ENCODE measurements at regions not wholly inside any gene's neighbourhood (a gene's known extent, or its start where the extent isn't known, plus 50 kb on each side); places are given as distances from the start of the nearest gene placed in this dataset.
"Not testable (repeated sequence)": the region's sequence is repeated elsewhere in the genome, so short reads cannot be mapped to it uniquely, and the experiment has no call there.

DNA sequence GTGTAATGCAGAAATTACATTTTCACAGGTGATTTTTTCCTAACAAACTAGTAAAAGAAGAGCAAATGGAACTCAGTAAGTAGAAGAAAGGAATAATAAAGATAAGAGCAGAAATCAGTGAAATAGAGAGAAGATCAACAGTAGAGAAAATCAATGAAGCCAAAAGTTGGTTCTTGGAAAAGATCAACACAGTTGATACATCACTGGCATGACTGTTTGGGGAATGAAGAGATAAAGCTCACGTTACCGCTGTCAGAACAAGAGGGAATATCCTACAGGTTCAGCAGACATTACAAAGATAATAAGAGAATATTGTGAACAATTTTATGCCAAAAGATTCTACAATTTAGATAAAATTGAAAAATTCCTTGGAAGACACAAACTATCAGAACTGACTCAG lies 146.4 kb downstream of the ACTR3B start:
- peaks cover 0 to 4% of the 10 kb centered on the region in 2 donors for H3K27me3 Mint-ChIP-seq
- H3K4me1 Mint-ChIP-seq (ENCODE audit: low read depth in 2 of 2), result no peaks in the 10 kb centered on the region
- H3K36me3 Mint-ChIP-seq (ENCODE audit: insufficient read depth), result no peaks in the 10 kb centered on the region
- DNase-seq, result no peak
- no peaks in the 10 kb centered on the region for H3K9me3 Mint-ChIP-seq
- no peak overlapping the region for H3K27ac Mint-ChIP-seq
- no peak overlapping the region for H3K4me3 Mint-ChIP-seq
- ATAC-seq (replicated peaks), result no peak

DNA sequence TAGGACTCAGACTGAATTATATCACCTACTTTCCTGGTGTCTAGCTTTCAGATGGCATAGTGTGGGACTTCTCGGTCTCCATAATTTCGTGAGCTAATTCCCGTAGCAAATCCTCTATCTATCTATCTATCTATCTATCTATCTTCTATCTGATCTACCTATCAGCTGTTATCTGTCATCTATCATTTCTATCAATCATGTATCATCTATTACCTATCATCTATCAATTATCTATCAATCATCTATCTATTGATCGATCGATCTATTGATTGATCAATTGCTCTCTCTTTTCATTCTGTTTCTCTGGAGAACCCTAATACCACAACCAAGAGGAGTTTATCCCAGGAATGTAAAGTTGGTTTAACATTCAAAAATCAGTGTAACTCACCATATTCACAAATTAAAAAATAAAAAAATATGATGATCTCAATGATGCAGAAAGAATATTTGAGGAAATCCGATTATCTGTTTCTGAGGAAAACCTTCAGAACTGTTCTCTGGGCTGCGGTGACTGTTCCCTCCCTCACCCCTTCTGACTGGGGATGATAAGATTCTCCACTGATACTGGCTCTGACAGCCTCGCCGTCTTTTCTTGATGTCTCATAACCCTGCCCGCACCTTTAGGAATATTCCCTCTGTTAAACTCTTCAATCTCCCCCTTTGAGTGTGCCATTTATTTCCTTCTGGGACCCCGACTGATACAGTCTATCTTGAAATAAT lies 147.7 kb downstream of the ACTR3B start:
- ATAC-seq (replicated peaks), result no peak
- no peak for DNase-seq
- H3K27ac Mint-ChIP-seq, result no peak overlapping the region
- H3K4me1 Mint-ChIP-seq (ENCODE audit: low read depth in 2 of 2), result no peaks in the 10 kb centered on the region
- no peaks in the 10 kb centered on the region for H3K27me3 Mint-ChIP-seq
- no peaks in the 10 kb centered on the region for H3K36me3 Mint-ChIP-seq (ENCODE audit: insufficient read depth)
- no peak overlapping the region for H3K4me3 Mint-ChIP-seq
- H3K9me3 Mint-ChIP-seq, result no peaks in the 10 kb centered on the region

DNA sequence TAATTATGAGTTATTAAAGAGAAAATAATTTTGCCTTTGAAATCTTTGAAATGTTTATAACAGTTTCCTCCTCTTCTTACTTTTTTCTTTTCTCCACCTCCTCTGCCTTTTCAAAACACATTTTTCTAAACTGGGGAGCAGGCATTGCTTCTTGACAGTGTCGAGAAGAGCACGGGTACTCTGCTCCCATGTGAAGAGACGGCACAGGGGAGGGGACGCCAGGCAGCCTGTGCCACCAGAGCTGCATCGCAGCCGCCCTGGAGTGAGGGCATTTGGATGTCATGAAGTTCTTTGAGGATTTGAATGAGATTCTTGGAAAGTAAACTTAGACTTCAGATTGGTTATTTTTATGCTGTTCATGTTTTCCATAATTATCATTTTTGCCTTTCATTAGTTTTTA lies 149.7 kb downstream of the ACTR3B start:
- ATAC-seq (replicated peaks), result no peak
- H3K27ac Mint-ChIP-seq, result no peak overlapping the region
- H3K4me1 Mint-ChIP-seq (ENCODE audit: low read depth in 2 of 2), result no peaks in the 10 kb centered on the region
- no peaks in the 10 kb centered on the region for H3K27me3 Mint-ChIP-seq
- no peak for DNase-seq
- H3K36me3 Mint-ChIP-seq (ENCODE audit: insufficient read depth), result no peaks in the 10 kb centered on the region
- no peak overlapping the region for H3K4me3 Mint-ChIP-seq
- no peaks in the 10 kb centered on the region for H3K9me3 Mint-ChIP-seq

DNA sequence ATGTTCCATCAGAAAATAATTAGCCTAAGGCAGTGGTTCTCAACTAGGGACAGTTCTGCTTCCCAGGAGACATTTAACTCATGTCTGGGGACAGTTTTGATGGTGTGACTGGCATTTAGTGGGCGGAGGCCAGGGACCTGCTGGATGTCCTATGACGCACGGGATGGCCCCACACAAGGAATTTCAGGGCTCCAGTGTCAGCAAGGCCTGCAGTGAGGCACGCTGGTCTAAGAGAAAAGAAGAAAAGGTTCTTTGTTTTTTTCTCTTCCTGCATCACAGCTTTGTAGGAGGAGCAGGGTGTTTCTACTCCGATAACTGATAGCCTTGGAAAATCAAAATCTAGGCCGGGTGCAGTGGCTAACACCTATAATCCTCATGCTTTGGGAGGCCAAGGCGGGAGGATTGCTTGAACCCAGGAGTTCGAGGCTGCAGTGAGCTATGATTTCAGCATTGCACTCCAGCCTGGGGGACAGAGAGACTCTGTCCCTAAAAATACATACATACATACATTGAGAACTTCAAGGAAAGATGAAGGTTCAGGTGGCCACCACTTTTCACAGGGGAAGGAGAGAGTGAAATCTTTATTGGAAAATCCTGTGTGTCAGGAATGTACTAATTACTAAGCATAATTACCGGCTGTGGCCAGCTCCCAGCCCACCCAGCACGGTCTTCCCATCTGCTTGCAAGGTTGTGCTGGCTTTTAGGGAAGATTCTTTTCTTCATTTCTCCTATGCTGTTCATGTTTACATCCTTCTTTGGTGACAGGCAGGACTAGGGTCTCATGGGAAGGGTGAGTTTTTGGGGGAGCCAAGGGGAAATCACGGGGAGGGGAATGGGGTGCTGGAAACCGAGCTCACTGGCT lies 150.4 kb downstream of the ACTR3B start:
- H3K4me3 Mint-ChIP-seq, result no peak overlapping the region
- no peak for DNase-seq
- H3K4me1 Mint-ChIP-seq (ENCODE audit: low read depth in 2 of 2), result no peaks in the 10 kb centered on the region
- ATAC-seq (replicated peaks), result no peak
- H3K9me3 Mint-ChIP-seq, result no peaks in the 10 kb centered on the region
- no peak overlapping the region for H3K27ac Mint-ChIP-seq
- no peaks in the 10 kb centered on the region for H3K27me3 Mint-ChIP-seq
- H3K36me3 Mint-ChIP-seq (ENCODE audit: insufficient read depth), result no peaks in the 10 kb centered on the region

DNA sequence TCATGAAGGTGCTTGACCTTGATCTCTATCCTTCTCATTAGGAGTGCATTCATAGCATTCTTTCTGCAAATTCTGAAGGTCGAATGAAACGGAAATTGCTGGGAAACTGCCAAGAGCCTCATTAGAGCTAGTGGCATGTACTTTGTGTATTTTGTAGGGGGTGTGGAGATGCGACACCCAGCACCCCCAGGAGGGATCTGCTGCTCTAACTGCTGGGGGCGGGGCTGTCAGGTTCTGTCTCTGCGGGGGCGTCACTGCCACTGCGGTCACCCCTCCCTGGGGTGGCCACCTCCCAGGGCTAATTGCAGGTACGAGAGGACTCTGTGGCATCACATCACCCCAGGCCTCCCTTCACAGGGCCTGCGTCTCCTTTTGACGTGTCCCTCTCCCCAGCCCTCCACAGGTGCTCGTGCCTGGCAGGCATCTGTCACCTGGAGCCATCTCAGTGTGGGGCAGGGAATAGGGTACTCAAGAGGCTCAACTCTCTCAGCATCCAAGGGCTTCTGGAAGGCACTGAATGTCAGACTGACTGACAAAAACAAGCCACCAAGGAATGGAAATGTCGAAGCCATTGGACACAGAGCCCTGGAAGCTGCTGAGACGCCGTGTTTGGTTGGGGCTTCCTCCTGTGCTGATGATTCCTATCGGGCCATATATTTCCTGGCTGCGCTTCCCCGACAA lies 151.1 kb downstream of the ACTR3B start:
- Mint-ChIP-seq H3K4me3 (no peak overlapping the region), H3K9me3 (no peaks in the 10 kb centered on the region), H3K4me1 (ENCODE audit: low read depth in 2 of 2) (no peaks in the 10 kb centered on the region), H3K36me3 (ENCODE audit: insufficient read depth) (no peaks in the 10 kb centered on the region), H3K27me3 (no peaks in the 10 kb centered on the region), H3K27ac (no peak overlapping the region)
- no peak for DNase-seq
- ATAC-seq (replicated peaks), result no peak

DNA sequence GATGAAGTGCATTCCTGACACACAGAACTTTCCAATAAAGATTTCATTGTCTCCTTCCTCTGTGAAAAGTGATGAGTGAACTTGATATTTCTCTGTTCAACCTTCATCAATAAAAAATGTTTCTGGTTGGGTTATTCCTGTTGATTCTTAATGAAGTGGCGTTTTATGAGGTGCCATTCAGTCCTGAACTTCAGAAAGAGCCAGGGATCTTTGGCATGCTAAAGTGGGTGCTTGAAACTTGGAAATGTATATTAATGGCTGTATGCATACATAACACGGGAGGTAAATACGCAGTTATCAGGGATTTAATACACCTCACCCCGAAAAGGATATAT lies 151.6 kb downstream of the ACTR3B start:
- no peaks in the 10 kb centered on the region for H3K9me3 Mint-ChIP-seq
- no peaks in the 10 kb centered on the region for H3K27me3 Mint-ChIP-seq
- no peak overlapping the region for H3K27ac Mint-ChIP-seq
- H3K4me3 Mint-ChIP-seq, result no peak overlapping the region
- DNase-seq (no peak), ATAC-seq (replicated peaks) (no peak)
- H3K36me3 Mint-ChIP-seq (ENCODE audit: insufficient read depth), result no peaks in the 10 kb centered on the region
- H3K4me1 Mint-ChIP-seq (ENCODE audit: low read depth in 2 of 2), result no peaks in the 10 kb centered on the region

DNA sequence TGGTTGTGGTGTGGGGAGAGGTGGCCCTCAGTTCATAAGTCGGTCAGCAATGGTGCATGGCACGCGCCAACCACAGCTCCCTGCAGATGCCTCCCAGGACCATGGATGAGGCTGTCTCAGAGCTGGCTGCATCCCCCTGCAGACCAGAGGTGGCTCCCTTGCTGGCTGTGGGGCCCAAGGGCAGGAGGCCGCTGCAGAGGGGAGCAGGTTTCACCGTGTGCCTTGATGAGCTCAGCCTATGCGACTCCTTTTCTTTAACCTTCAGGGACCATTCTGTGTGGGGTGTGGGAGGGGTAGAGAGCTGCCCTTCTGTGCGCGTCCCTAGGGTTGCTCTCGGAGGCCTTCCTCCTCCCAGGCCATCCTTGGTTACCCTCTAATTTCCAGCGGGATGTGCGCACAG lies 152.4 kb downstream of the ACTR3B start:
- ATAC-seq (replicated peaks), result no peak

DNA sequence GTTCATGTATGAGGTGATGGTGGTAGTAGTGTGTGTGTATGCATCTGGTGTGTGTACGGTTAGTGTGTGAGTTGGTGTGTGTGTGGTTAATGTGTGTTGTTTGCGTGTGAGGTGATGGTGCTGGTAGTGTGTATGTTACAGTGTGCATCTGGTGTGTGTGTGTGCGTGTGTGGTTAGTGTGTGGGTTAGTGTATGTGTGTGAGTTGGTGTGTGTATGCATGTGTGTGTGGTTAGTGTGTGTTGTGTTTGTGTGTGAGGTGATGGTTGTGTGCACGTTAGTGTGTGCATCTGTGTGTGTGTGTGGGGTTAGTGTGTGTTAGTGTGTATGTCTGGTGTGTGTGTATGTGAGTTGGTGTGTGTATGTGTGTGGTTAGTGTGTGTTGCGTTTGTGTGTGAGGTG lies 153.0 kb downstream of the ACTR3B start:
- Mint-ChIP-seq H3K36me3 (ENCODE audit: insufficient read depth) (no peaks in the 10 kb centered on the region), H3K4me3 (no peak overlapping the region), H3K9me3 (no peaks in the 10 kb centered on the region), H3K27me3 (no peaks in the 10 kb centered on the region), H3K4me1 (ENCODE audit: low read depth in 2 of 2) (no peaks in the 10 kb centered on the region), H3K27ac (no peak overlapping the region)
- DNase-seq (no peak), ATAC-seq (replicated peaks) (no peak)

More for the DNA sequence above, 152.4 kb downstream of the ACTR3B start:
- no peak for DNase-seq
- Mint-ChIP-seq H3K27ac (no peak overlapping the region), H3K36me3 (ENCODE audit: insufficient read depth) (no peaks in the 10 kb centered on the region), H3K4me1 (ENCODE audit: low read depth in 2 of 2) (no peaks in the 10 kb centered on the region), H3K27me3 (no peaks in the 10 kb centered on the region), H3K4me3 (no peak overlapping the region), H3K9me3 (no peaks in the 10 kb centered on the region)

DNA sequence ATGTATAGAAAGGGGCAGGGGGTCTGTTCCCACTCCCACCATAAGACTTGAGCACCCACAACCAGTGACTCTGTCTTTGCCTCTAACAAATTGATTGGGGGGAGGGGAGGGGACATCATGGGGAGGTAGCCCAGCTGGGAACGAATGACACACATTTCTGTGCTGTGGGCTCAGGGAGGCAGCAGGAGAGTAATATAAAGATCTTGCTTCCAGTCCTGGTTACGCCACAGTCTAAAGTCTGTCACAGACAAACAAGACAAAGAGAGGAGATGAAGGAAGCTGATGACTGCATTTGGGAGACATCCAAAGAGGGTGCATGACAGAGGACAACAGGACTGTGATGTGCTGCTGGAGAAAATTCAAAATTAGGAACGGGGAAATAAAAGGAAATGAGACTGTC lies 153.9 kb downstream of the ACTR3B start:
- no peak for ATAC-seq (replicated peaks)
- Mint-ChIP-seq H3K27me3 (no peaks in the 10 kb centered on the region), H3K27ac (no peak overlapping the region), H3K4me1 (ENCODE audit: low read depth in 2 of 2) (no peaks in the 10 kb centered on the region), H3K36me3 (ENCODE audit: insufficient read depth) (no peaks in the 10 kb centered on the region), H3K4me3 (no peak overlapping the region), H3K9me3 (no peaks in the 10 kb centered on the region)
- no peak for DNase-seq

DNA sequence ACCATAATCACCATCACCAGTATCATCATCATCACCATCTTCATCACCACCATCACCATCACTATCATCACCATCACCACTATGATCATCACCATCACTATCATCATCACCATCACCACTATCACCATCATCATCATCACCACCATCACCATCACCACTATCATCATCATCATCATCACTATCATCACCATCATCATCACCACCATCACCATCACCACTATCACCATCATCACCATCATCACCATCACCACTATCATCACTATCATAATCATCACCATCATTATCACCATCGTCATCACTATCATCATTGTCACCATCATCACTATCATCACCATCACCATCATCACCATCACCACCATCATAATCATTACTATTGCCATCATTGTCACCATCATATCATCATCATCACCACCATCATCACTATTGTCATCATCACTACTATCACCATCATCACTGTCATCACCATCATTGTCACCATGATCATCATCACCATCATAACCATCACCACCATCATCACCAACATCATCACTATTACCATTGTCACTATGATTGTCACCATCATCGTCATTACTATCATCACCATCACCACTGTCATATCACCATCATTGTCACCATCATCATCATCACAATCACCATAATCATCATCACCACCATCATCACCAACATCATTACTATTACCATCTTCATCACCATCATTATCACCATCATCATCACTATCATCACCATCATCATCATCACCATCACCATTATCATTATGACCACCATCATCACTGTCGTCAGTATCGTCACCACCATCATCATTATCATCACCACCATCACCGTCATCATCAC lies 154.7 kb downstream of the ACTR3B start:
- ATAC-seq (replicated peaks) (no peak), DNase-seq (no peak)
- H3K4me1 Mint-ChIP-seq (ENCODE audit: low read depth in 2 of 2), result no peaks in the 10 kb centered on the region
- H3K9me3 Mint-ChIP-seq, result no peaks in the 10 kb centered on the region
- no peak overlapping the region for H3K27ac Mint-ChIP-seq
- no peaks in the 10 kb centered on the region for H3K27me3 Mint-ChIP-seq
- no peak overlapping the region for H3K4me3 Mint-ChIP-seq
- H3K36me3 Mint-ChIP-seq (ENCODE audit: insufficient read depth), result no peaks in the 10 kb centered on the region

DNA sequence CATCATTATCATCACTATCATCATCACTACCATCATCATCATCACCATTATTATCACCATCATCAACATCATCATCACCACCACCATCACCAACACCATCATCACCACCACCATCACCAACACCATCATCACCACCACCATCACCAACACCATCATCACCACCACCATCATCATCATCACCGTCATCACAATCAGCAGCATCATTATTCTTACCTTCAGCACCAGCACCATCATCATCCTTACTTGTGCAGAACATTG lies 155.2 kb downstream of the ACTR3B start:
- not testable (repeated sequence) for ATAC-seq (replicated peaks); H3K4me3 Mint-ChIP-seq; H3K9me3 Mint-ChIP-seq; H3K27me3 Mint-ChIP-seq; H3K36me3 Mint-ChIP-seq (ENCODE audit: insufficient read depth); H3K4me1 Mint-ChIP-seq (ENCODE audit: low read depth in 2 of 2); H3K27ac Mint-ChIP-seq; DNase-seq

DNA sequence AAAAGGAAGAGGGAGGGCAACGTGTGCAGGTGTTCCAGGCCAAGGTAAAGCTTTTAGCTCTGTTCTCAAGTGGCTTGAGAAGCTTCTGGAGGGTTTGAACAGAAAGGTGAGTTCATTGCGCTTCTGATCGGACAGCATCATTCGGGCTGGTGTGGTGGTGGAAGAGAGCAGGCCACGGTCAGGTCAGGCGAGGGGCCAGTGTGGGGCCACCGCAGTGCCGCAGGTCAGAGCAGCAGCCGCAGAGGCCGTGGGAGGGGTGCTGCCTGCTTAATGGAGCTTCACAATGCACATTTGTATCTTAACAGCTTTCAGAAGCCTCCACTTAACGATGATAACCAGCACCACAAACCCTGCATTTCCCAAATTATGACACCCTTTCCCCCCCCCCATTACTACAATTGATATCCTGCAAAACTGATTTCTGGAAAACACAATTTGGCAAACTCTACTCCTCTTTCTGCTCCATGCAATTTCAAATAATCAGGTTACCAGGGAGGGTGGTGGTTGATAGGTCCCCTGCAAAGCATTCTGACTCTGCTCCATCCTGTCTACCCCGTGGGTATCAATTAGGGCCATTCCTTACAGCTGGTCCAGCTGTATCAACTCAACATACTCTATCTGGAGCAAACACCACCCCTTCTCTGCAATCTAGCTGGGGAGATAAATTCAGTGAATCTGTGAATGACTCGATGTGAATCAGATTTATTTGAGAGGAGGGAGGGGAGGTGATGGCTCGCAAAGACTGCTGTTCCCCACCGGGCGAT lies 162.9 kb downstream of the ACTR3B start:
- Mint-ChIP-seq H3K27me3 (peaks cover 41 to 57% of the 10 kb centered on the region in 2 donors), H3K27ac (no peak overlapping the region), H3K36me3 (ENCODE audit: insufficient read depth) (no peaks in the 10 kb centered on the region), H3K4me3 (no peak overlapping the region), H3K9me3 (peaks cover 0 to 2% of the 10 kb centered on the region in 2 donors), H3K4me1 (ENCODE audit: low read depth in 2 of 2) (no peaks in the 10 kb centered on the region)
- ATAC-seq (replicated peaks) (no peak), DNase-seq (no peak)

DNA sequence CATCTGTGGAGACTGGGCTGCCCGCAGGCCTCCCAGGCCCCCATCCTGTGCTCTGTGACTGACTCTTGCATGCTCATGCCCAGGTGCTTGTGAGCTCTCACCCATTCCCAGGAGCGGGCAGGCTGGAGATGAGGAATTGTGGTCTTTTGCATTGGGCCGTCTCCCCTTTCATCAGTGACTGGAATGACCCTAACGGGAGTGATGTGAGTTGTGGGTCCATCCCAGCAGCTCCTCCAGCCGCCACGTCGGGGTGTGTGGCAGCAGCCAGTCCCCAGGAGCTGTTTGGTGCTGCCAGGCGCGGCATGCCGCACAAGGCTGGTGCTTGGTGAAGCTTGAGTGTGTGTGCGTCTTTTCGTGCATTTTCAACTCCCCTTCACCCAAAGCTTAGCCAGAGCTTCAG lies 164.2 kb downstream of the ACTR3B start:
- H3K4me1 Mint-ChIP-seq (ENCODE audit: low read depth in 2 of 2), result no peaks in the 10 kb centered on the region
- H3K27me3 Mint-ChIP-seq, result peaks cover 41 to 57% of the 10 kb centered on the region in 2 donors
- DNase-seq (no peak), ATAC-seq (replicated peaks) (no peak)
- peaks cover 0 to 2% of the 10 kb centered on the region in 2 donors for H3K9me3 Mint-ChIP-seq
- H3K4me3 Mint-ChIP-seq, result no peak overlapping the region
- H3K27ac Mint-ChIP-seq, result no peak overlapping the region
- H3K36me3 Mint-ChIP-seq (ENCODE audit: insufficient read depth), result no peaks in the 10 kb centered on the region

Measured in effector memory CD8-positive, alpha-beta T cell (primary cell).